Stimulated activated CD8-positive, alpha-beta memory T cell treated with anti-CD3 and anti-CD28 coated beads, Interleukin-2, amount 100 ng/mL, for 1 hour (primary cell): ENCODE measurements at regions not wholly inside any gene's neighbourhood (a gene's known extent, or its start where the extent isn't known, plus 50 kb on each side); places are given as distances from the start of the nearest gene placed in this dataset.

Source experiments
- DNase-seq, 2 donors: peaks; one replicate each; pipeline ENCODE4 v3.0.0-alpha.2; 2020; ENCODE audit warnings: low read depth in 2 of 2

DNA sequence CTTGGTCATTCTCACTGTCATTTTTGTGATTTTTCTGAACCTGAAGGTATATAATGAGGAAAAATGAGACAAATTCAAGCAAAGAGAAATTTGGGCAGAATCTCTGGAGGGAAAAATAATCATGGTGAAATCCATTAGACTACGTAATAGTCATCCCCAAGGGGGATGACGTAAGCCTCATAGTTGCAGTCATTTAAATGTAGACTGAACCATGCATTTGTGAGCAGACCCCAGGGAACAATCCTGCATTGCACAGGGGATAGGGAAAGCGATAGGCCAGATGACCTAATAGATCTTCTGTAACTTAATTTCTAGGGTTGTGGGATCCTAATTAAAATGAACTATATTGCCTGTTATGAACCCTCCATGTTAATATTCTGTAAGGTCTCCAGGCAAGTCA, 167.4 kb upstream of the C1orf21 start:
- no peak for DNase-seq

DNA sequence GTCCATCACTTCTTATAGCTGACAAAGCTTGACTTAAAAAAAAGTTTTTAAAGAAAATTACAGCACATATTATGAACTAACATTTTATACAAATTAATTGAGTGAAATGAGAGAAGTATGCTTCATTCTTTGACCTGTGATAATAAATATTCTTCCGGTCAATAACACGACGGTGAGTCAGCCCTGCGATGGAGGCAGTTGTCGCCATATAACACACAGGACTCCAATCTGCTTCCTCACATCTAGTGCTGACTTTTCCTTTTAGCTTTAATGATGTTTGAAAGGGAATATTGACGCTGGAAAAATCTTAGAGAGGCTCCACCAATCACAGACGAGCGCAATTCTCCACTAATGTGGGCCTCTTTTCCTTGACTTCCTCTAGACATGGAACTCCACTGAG, 166.9 kb upstream of the C1orf21 start:
- DNase-seq = no peak

DNA sequence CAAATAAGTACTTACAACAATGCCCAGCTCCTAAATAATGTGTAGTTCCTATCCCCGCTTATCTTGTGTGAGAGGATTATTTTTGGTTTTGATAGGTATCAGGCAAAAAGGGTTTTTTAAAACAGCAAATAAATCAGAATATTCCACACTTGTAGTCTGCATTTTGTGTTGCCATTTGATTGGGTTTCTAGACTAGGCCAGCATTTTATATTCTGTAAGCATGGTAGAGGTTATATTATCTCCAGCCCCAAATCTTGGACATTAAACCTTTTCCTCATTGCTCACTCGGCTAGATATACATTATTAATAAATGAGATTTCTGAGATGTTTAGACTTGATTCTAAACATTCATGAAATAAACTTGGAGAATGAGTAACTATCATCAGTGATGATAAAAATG, 165.7 kb upstream of the C1orf21 start:
- no peak for DNase-seq

DNA sequence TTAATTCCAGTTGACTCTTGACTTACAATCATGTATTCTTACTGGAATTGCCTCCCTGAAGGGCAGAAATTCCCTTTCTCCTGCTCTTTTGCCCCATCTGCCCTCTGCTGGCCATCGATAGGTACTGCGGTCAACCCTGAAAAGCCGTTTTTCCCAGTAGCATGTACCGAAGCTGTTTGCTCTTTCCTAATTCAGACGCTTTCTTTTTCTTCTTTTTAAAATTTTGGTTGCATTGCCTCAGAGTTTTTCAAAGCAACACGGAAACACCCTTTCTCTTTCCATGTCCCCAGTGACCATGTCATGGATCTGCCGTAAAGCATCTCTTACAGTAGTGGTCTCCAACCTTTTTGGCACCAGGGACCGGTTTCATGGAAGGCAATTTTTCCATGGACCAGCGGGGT, 164.2 kb upstream of the C1orf21 start:
- DNase-seq = peak in 1 of 2 donors; percentile 8

DNA sequence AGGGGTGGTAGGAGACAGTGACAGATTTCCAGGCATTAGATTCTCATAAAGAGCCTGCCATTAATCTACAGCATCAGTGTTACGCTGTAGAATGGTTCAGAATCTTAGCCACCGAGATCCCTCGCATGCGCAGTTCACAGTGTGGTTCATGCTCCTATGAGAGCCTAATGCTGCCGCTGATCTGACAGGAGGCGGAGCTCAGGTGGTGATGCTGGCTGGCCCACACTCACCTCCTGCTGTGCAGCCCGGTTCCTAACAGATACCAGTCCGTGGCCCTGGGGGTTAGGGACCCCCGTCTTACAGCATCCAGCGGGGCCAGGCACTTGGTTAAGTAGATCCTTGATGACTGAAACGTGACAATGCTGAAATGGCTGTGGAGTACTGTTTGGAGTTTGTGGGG, 163.6 kb upstream of the C1orf21 start:
- no peak for DNase-seq

DNA sequence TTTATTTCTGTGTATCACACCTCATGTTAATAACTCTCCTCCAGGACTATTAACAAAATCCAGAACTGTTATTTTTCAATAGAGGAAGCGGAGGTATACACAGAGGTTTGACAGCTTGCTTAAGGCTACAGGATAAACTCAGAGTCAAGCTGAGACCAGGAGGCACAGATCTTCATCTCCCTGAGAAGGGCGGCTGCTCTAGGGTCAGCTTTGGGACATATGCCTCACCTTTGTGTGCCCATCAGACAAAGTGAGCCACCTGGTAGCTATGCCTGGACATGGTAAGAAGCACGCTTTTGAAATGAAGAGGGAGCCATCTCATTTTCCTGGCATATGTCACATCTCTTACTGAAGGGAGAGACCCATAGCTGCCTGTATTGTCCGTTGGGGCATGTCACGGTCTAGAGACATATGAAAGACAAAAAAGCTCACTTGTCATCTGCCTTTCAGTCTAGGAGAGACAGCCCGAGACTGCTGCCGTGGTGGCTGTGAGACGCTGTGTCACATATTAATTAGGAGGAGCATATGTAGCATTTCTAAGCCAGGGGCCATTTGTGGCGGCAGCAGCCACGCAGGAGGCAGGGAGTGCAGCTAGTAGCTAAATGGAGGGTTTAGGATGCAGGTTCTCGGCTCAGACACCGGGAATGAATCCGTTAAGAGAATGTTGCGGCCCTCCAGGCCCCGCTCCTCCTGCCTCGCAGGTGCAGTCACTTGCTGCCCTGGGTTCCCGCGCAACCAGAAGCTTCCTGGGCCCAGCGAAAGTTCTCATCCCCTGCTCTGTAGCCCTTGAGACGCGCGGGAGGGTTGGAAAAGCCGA, 161.3 kb upstream of the C1orf21 start:
- DNase-seq = no peak

DNA sequence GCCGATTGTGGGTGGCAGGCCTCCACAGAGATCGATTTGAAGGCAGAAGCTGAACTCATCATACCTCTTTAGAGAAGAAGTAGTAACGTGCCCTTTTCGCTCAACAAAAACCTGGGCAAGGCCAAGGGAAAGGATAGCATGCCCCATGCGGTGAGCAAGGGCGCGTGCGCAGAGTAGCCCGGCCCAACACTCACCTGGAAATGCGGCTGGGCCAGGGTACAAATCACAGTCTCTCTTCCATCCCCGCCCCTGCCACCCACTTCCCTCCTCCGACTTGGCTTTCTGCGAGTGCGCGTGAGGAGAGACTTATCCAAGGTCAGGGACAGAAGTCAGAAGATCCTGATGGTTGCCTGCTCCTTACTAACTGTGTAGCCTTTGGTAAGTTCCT, 160.7 kb upstream of the C1orf21 start:
- DNase-seq = no peak

DNA sequence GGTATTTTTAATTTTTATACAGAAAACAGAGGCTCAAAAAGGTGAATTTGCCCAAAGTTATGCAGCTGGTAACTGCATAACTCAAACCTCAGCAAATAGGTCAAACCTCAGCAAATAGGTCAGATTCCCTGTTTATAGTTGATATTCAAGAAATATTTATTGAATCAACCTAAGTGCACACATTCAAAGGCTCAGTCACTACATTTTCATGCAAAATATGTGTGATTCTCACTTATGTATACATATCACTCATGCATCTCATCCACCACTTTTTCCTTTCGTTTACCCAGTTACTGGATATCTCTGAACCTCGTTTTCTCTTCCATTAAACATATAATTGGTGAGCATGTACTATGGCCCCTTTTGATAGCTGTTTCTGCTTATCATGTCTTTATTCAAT, 158.3 kb upstream of the C1orf21 start:
- DNase-seq = no peak

DNA sequence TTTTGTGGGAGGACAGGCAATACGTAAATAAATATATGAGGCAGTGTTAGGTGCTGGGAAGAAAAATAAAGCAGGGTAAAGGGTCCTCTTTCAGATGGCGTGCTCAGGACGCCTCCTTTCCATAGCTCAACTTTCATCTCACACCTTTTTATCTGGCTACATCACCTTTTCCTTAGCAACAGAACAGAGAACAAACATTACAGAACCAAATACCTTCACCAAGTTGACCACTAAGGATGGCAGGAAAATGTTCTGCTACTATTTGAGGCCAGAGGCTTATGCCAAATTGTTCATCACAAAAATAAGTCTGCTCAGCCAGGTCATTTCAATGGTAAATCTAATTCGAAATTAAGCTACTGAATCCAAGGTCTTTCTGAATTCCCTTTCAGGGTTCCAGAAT, 149.2 kb upstream of the C1orf21 start:
- no peak for DNase-seq

DNA sequence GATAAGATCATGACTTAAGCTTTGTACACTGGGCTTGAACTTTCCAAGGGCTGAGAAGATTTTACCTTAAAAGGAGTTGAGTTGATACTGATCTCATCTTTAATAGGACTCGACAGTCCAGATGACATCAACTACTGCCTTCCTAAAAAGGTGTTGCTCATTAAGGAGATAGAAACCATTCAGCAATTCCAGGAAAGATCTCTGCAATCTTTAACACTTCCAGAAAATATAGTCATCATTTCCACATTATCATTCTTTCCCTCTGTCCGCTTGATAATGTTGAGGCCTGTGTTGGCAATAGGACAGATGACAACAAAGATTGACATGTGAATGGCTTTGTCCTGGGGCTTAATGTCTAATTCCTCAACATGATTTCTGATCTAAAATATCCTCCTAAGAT, 145.4 kb upstream of the C1orf21 start:
- no peak for DNase-seq

DNA sequence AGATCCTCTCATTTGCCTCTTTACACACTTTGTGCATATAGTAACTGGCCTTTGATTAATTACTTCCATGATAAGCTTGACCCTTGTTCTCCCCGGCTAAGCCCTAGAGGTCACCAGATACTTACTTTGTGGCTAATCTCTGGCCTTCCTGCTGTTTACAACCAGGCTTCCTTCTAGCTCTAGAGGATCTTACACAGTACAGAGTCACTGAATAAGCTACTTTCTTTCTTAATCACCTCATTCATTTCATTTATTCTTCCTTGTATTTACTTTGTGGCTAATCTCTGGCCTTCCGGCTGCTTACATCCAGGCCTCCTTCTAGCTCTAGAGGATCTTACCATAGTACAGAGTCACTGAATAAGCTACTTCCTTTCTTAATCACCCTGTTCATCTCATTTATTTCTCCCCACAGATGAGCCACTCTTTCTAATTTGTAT, 144.3 kb upstream of the C1orf21 start:
- no peak for DNase-seq

DNA sequence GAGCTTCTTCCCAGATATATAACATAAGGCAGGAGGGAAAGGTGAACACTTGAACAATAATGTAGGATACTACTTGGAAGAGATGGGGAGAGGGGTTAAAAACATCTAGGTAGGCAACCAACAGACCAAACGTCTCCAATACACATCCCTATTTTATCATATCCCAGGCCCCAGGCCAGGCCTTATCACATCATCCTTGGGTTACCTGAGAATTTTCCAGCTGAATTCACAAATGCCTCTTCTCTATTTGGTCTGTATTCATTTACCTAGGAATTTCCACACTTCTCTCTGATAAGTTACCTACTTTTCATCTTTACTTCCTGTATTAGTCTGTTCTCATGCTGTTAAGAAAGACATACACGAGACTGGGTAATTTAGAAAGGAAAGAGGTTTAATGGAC, 141.9 kb upstream of the C1orf21 start:
- no peak for DNase-seq

DNA sequence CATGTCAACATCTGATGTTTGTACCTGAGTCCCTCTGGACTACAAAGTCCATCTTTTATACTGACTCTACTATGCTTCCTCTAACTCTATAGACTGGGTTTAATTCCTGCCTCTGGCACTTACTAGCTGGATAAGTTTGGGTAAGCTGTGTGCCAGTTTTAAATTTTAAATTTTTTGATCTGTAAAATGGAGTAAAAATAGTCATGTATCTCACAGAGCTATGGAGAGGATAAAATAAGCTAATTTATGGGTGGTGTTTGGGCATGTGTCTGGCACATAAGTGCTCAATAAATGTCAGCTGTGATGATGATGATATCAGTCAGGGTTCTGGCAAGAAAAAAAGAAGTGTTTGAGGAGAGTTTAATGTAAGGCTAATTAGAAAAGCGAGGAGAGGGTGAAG, 139.2 kb upstream of the C1orf21 start:
- no peak for DNase-seq

DNA sequence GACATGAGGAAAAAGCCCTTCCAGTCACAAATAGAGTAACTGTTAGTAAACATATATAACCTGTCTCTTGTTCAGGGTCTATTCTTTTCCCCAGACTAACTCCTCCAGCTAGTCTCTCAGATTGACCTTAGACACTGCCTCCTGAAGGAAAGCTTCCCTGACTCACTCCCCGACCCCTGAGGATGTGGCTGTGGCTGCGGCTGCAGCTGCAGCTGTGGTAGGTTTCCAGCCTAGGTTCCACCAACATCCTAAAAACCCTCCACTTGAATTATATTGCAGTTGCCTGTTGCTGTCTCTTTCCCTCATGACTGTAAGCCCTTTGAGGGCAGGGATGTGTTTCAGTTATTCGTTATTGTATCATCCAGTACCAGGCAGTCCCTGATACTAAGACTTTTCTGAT, 132.9 kb upstream of the C1orf21 start:
- DNase-seq = no peak

DNA sequence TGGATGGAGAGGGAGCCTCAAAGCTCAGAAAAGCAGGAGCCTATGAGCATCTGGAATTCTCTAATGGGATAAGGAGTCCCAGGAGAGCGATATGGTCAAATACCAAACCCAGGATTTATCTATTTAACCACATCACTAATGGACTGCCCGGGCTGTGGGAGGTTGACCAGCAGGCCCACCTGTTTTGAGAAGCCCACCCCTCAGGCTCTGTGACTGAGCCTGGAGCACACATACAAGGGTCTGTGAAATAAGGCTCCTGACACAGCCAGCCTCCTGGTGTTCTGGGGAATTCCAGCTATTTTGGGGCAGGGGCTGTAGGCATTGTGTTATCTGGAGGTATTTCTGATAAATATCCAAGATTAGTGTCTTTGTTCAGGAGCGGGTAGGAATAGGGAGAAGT, 132.0 kb upstream of the C1orf21 start:
- DNase-seq = no peak

DNA sequence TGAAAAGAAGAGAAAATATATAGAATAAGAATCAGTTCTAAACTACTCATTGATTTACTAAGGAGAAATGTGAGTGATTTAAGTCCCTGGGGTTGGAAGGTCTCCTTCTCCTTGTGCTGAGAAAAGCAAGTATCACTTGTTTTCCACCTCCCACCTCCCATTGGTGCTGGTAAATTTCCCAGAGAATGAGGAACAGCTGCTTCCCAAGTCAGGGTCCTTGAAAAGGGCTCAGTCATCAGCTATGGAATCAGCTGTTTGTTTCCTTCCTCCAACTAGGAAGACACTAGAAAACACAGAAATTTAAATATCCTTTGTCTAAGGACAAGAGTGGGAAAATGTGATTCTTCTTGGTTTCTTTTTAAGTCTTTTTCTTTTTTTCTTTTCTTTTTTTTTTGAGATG, 131.3 kb upstream of the C1orf21 start:
- DNase-seq = no peak

DNA sequence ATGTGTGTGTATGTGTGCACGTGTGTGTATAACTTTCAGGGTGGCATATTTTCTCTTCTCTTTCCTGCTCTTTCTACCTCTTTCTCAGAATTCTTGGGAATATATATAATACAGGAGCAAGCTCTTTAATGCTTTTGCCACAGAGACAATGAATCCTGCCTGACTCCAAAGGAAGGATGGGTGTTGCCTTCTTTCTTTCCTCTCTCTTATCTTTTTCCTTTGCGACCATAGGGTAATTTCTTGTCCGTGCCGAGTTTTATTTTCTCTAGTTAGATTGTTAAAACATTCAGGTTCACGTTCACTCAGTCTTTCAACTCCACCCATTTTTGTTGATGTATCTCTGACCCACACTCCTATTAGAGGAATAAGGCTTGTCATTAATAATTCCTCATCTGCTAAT, 129.0 kb upstream of the C1orf21 start:
- no peak for DNase-seq

DNA sequence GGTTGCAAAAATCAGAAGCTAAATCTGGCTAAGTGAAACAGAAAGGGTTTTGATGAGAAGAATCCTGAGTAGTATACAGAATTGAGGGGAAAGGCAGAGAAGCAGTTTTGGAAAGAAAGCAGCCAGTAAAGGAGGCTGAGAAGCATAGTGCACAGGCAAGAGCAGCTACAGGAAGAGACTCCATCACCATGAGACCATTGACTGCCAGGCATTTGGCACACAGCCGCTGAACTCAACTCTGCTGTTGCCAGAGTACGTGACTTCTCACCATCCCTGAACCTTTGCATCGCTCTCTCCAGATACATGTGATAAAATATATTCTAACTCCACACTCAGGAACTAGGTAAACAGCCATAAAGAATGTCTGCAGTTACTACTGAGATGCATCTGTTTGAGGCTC, 128.3 kb upstream of the C1orf21 start:
- no peak for DNase-seq

DNA sequence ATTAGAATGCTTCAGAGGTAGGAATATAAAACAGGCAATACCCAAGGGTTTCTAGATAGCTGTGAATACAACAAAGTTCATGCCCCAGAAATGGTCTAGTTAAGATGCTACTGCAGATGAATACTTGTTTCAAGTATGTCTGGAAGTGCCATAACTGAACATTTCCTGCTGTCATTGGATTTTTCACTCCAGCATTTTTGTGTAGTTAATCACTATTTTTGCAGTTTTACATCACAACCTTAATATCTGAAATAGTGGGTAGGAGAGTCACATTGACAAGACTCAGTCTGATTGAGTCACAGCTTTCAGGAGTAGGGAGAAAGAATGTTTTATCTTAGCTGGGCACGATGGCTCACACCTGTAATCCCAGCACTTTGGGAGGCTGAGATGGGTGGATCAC, 126.4 kb upstream of the C1orf21 start:
- no peak for DNase-seq

DNA sequence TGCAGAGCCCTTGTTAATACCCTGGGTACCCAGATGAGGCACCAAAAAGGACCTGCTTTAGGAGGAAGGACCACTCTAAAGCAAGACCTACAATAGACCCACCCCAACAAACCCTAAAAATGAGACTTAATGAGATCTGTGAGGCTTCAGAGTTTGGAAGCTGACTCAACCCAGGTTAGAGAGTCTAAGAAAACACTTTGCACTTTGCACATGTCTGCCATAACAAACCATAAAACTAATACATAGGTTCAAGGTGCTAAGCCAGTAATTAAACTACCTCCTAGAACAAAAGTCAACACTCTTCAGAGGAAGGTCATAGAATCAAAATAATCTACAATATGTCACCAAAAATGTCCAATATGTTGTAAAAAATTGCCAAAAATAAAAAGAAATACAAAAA, 124.7 kb upstream of the C1orf21 start:
- no peak for DNase-seq

DNA sequence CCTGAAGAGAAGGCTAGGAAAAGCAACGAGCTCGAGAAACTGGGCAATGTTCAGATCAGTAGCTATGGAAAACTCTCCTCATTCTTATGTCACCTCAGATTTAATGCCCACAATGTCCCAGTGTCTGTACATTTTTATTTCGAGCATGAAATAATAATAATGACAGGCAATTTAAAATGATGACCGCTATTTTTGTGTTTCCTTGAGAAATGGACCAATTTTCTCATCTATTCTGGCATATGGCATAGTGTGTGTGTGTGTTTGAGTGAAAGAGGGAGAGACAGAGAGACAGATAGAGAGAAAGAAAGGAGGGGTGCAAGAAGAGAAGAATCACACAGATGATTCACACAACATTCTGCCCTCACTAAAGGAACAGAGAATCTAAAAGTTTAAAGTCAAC, 119.1 kb upstream of the C1orf21 start:
- no peak for DNase-seq

DNA sequence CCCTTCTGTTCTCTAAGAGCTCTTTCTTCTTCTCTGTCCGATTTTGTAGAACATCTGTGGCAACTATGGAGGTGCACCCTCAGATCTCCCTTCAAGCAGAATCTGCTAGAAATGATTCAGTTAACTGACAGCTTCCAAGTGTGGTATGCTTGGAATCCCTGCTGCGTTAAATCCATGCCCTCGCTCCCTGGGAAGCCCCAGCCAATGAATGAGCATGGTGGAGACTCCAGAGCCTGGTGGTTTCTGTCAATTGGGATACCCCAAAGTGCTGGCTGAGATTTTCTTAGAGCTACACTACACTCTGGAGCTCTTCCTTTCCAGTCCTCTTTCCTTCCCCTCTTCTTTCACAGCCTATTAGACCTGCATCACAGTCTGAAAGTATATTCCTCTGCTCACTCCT, 116.3 kb upstream of the C1orf21 start:
- no peak for DNase-seq

DNA sequence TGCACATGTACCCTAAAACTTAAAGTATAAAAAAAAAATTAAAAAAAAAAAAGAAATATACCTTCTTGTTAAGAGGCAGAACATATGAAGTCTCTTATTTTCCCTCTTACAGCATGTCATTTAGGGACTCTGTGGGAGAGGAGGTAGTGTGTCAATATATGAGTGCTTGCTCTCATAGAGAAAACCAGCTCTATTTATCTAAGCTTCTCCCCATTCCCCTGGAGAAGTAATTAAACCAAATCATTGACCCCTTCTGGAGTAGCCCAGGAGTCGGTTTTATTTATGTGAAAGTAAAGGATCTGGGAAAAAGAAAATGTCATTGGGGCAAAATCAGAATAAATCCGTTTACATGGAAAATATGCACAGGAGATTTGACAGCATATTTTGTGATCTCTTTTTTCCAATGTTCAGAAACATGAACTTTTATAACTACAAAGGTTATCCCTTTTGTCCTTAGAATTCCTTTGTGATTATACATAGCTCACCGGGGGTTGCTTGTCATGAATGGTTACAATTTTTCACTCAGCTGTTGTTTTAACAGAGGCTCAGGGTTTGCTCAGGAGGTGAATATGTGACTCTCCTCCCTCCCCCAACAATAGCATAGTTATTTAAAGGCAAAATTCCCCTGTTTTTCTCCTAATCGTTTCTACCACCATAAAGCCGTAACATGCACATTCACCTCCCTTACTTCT, 114.5 kb upstream of the C1orf21 start:
- DNase-seq = no peak

DNA sequence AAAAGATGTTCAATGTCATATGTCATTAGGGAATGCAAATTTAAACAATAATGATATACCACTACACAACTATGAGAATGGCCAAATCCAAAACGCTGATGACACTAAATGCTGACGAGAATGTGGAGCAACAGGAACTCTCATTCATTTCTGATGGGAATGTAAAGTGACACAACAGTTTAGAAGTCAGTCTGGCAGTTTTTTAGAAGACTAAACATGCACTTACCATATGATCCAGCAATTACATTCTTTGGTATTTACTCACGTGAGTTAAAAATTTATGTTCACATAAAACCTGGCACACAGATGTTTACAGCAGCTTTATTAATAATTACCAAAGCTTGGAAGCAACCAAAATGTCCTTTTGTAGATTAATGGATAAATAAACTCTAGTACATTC, 110.4 kb upstream of the C1orf21 start:
- DNase-seq = no peak
